Bronchial epithelial cell (primary cell): ENCODE measurements at regions not wholly inside any gene's neighbourhood (a gene's known extent, or its start where the extent isn't known, plus 50 kb on each side); places are given as distances from the start of the nearest gene placed in this dataset.
A peak's percentile ranks its signal among the peaks of the same experiment; 100 is the strongest.

Experiments
- DNase-seq: peaks from one replicate; pipeline ENCODE4 v3.0.0-alpha.2; 2010; ENCODE audit warnings: low read depth
- FAIRE-seq: peaks from 2 replicates; lab custom pipeline; 2011; peaks lifted over from hg19 to GRCh38; lab: Jason Lieb, UNC
- H3K27me3 ChIP-seq: 2 replicates; pipeline ENCODE4 v1.5.1; 2011; ENCODE audit warnings: low read length; ENCODE audit not compliant: control insufficient read depth, insufficient read depth
- H3K36me3 ChIP-seq: 2 replicates; pipeline ENCODE4 v1.5.1; 2011; ENCODE audit warnings: low read length; ENCODE audit not compliant: control insufficient read depth, insufficient read depth
- H3K4me3 ChIP-seq: 2 replicates; pipeline ENCODE4 v1.5.1; 2011; ENCODE audit warnings: mild to moderate bottlenecking, low read depth, low read length, control low read depth
- TF ChIP-seq, protein P1 (sequence below): IDR thresholded peaks from 2 replicates; pipeline ENCODE4 v1.5.1; 2011; ENCODE audit warnings: mild to moderate bottlenecking, moderate library complexity, low read length, control low read depth, inconsistent platforms; ENCODE audit not compliant: insufficient read depth, severe bottlenecking

DNA sequence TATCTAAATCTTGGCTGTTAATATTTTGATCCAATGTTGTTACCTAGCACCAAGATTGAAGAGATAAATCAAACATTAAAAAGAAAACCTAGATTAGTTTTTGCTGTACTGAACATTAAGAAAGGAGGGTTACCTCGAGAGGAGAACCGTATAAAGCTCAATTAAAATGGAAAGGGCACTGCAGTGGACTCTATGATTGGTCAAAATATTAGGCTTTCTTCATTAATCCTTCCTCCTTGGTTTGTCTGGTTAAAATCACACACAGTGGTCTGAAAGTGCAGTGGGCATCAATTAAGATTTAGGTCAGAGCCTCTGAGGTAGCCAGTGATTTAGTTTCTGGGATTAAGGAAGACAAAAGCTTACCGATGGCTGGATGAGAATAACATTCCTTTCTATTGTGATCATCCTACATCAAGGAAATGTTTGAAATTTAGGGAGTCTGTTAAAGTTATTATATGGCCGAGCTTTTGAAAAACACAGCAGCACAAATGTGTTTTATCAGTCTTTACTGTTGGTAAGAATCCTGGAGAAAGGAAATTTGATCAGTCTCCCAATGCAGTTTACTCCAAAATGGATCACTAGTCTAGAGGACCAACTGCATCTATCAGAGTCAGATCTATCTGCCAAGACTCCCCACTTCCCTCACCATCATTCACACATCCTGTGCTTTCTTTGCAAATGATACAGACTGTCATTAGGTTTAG is 134.6 kb upstream of the NEDD9 start:
- TF ChIP-seq, protein P1, sequence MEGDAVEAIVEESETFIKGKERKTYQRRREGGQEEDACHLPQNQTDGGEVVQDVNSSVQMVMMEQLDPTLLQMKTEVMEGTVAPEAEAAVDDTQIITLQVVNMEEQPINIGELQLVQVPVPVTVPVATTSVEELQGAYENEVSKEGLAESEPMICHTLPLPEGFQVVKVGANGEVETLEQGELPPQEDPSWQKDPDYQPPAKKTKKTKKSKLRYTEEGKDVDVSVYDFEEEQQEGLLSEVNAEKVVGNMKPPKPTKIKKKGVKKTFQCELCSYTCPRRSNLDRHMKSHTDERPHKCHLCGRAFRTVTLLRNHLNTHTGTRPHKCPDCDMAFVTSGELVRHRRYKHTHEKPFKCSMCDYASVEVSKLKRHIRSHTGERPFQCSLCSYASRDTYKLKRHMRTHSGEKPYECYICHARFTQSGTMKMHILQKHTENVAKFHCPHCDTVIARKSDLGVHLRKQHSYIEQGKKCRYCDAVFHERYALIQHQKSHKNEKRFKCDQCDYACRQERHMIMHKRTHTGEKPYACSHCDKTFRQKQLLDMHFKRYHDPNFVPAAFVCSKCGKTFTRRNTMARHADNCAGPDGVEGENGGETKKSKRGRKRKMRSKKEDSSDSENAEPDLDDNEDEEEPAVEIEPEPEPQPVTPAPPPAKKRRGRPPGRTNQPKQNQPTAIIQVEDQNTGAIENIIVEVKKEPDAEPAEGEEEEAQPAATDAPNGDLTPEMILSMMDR: no peak
- DNase-seq: peak; percentile 74
- H3K27me3 ChIP-seq: no peaks in the 10 kb centered on the region
- H3K4me3 ChIP-seq: no peak overlapping the region
- no peaks in the 10 kb centered on the region for H3K36me3 ChIP-seq
- FAIRE-seq: peak; percentile 82

DNA sequence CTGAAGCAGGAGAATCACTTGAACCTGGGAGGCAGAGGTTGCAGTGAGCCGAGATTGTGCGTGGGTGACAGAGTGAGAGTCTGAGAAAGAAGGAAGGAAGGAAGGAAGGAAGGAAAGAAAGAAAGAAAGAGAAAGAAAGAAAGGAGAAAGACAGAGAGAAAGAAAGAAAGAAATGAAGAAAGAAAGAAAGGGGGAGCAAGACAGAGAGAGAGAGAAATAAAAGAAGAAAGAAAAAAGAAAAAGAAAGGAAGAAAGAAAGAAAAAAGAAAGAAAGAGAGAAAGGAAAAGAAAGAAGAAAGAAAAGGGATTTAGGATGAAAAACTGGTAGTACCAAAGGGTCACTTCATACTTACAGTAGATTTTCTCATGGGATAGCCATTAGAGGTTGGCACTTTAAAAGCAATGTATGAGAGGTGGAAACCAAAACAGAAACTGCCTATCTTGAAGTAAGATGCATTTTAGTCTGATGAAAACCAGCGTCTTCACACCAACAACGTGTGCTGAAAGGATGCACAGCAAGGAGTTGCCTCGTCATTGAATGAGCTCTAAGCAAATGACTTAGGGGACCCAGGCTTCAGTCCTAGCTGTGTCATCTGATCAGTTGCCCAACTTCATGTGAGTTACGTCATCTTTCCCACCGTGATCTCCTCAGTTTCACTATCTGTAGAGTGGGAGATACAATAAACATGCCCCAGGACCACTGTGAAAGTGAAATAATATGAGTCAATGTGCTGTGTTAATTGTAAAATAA is 133.9 kb upstream of the NEDD9 start:
- FAIRE-seq: peak; percentile 18
- Histone ChIP-seq H3K36me3 (no peaks in the 10 kb centered on the region), H3K4me3 (no peak overlapping the region), H3K27me3 (no peaks in the 10 kb centered on the region)
- DNase-seq: no peak
- TF ChIP-seq, protein P1: no peak

DNA sequence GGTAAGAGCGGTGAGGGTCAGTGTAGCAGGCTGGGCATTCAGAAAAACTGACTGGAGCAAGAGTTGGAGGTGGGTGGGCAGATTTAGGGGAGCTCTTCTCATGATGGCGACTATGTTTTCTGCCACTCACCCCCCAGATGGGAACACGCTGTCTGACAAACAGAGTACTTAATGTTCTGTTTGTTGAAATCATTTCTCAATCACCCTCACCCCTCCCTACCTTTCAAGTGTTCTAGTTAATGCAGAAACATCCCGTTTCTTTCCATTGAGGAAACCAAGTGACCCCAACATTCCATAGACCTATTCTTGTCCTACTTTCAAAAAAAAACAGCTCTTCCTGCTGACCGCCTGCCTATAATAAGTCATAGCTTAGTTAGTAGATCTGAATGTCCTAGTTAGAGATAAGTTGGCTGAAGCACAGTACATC is 132.5 kb upstream of the NEDD9 start:
- Histone ChIP-seq H3K27me3 (no peaks in the 10 kb centered on the region), H3K36me3 (no peaks in the 10 kb centered on the region), H3K4me3 (no peak overlapping the region)
- TF ChIP-seq, protein P1: no peak
- DNase-seq (no peak), FAIRE-seq (no peak)

DNA sequence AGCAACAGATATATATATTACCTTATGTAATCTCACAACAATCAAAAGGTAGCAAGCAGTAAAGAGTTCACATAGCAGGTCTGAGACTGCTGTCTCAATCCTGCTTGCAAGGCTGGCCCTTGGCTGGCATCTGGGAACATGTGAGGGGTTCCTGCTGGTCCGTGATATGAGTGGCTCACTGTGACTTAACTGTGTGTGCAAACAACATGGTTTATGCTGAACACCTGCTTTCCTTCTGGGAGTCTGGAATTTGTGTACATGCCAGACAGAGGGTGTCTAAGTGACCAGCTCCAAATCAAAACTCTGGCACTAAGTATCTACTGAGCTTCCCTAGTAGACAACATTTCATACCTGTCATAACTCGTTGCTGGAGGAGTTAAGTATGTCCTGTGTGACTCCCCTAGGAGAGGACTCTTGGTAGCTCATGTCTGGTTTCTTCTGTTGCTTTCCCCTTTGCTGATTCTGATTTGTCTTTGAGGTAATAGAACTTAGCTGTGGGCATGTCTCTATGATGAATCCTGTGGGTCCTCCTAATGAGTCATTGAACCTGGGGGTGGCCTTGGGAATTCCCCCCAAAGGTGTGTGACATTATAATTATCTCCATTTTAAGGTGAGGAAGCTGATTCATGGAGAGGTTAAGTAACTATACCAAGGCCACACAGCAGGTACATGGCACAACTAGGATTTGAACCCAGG is 131.6 kb upstream of the NEDD9 start:
- TF ChIP-seq, protein P1: no peak
- no peak for FAIRE-seq
- peak; percentile 94 for DNase-seq
- Histone ChIP-seq H3K36me3 (no peaks in the 10 kb centered on the region), H3K27me3 (no peaks in the 10 kb centered on the region), H3K4me3 (no peak overlapping the region)

DNA sequence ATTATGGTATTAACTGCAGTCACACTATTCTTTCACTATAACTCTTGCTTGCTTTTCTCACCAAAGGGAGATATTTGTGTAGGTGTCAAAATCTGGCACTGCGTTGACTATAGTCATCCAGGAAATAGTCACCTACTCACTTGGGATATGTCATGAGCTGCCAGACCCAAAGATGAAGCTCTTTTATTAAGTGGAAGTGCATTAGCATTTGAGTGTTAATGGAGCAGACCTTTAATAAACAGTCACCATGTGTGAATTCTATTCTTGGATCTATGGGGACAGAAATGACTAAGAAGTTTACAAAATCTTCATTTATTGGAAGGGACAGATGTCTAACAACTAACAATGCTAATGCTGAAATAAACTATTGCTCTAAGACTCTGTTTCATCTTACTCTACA is 130.1 kb upstream of the NEDD9 start:
- peak; percentile 79 for DNase-seq
- H3K36me3 ChIP-seq: no peaks in the 10 kb centered on the region
- FAIRE-seq: no peak
- H3K4me3 ChIP-seq: no peak overlapping the region
- TF ChIP-seq, protein P1: no peak
- no peaks in the 10 kb centered on the region for H3K27me3 ChIP-seq
